OCI-LY7 (cell line): ENCODE measurements at regions not wholly inside any gene's neighbourhood (a gene's known extent, or its start where the extent isn't known, plus 50 kb on each side); places are given as distances from the start of the nearest gene placed in this dataset.

ENCODE experiments used
- CTCF ChIP-seq: fragments of 200-600 bp; sonication (generic); conservative IDR thresholded peaks from 2 replicates; pipeline ENCODE4 v1.5.1; 2014; ENCODE audit warnings: mild to moderate bottlenecking, antibody characterized with exemption, low read length, moderate library complexity, mixed read lengths
- EZH2phosphoT487 ChIP-seq: fragments of 200-600 bp; sonication (generic); IDR thresholded peaks from 2 replicates; pipeline ENCODE4 v1.6.1; 2018; ENCODE audit warnings: low read depth, borderline replicate concordance, mild to moderate bottlenecking, mixed run types, antibody characterized with exemption, low read length, moderate library complexity, mixed read lengths

DNA sequence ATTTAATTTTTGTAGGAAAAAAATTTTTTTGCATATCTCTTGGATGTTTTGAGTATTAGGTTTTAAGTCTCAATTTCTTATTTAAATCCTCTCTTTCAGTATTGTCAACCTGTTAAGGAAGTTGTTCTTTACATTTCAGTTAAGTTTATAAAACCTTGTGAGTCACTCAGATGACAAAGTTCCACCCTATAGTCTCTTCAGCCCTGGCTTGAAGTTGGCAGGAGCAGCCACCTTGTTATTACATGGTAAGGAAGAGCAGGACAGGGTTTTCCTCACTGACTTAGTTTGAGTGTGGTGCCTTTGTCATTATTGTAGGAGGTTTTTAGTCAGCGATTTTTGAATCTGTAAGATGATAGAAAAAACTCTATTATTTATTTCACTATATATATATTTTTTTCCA is 2143.9 kb downstream of the MRPL39 start:
- TF ChIP-seq CTCF (no peak), EZH2phosphoT487 (no peak)
